Suprapubic skin (tissue), 3 donors: ENCODE measurements at regions not wholly inside any gene's neighbourhood (a gene's known extent, or its start where the extent isn't known, plus 50 kb on each side); places are given as distances from the start of the nearest gene placed in this dataset.

Source experiments
- EP300 ChIP-seq: sonication (generic); formaldehyde crosslinking; IDR thresholded peaks from one replicate; pipeline ENCODE4 v1.6.1; 2017; ENCODE audit warnings: antibody characterized with exemption
- TF ChIP-seq, protein P1 (sequence below), 2 donors: fragments of 200-600 bp in 1 of 2; fragments of 450-650 bp in 1 of 2; sonication (generic) in 1 of 2; IDR thresholded peaks; one replicate each; pipeline ENCODE4 v1.5.1; 2016 to 2019; ENCODE audit warnings: antibody characterized with exemption in 2 of 2, mild to moderate bottlenecking in 1 of 2, moderate library complexity in 1 of 2

DNA sequence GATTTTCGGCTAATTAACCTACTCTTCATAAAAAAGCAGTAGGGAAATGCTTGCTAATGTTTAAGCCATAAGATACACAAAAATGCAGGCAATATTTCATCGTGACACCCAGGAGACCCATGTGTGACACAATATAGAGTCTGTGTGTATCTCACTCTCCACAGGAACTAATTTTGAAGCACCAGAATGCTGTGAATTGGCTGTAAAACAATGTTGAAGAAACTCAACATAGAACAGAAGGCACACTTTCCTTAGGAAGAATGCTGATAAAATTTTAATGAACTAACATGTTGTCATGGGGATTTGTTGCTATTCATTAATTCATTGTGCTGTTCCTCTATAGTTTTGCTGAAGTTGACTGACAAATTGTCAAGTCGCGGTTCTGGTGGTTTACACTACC is 249.4 kb upstream of the TFAP2D start:
- TF ChIP-seq EP300 = no peak
- TF ChIP-seq, protein P1, sequence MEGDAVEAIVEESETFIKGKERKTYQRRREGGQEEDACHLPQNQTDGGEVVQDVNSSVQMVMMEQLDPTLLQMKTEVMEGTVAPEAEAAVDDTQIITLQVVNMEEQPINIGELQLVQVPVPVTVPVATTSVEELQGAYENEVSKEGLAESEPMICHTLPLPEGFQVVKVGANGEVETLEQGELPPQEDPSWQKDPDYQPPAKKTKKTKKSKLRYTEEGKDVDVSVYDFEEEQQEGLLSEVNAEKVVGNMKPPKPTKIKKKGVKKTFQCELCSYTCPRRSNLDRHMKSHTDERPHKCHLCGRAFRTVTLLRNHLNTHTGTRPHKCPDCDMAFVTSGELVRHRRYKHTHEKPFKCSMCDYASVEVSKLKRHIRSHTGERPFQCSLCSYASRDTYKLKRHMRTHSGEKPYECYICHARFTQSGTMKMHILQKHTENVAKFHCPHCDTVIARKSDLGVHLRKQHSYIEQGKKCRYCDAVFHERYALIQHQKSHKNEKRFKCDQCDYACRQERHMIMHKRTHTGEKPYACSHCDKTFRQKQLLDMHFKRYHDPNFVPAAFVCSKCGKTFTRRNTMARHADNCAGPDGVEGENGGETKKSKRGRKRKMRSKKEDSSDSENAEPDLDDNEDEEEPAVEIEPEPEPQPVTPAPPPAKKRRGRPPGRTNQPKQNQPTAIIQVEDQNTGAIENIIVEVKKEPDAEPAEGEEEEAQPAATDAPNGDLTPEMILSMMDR (IDR thresholded peaks at IDR 0.05) = no peak
